T-helper 1 cell treated with Interleukin-12 subunit alpha and Interleukin-12 subunit beta and Interleukin-4 antibody, amounts not matched to agents 30 μg/mL and 1 μg/mL, for 36 hours (primary cell): ENCODE measurements at regions not wholly inside any gene's neighbourhood (a gene's known extent, or its start where the extent isn't known, plus 50 kb on each side); places are given as distances from the start of the nearest gene placed in this dataset.
"Not testable (repeated sequence)": the region's sequence is repeated elsewhere in the genome, so short reads cannot be mapped to it uniquely, and the experiment has no call there.

Experiments used
- H3K27ac Mint-ChIP-seq: one replicate; pipeline ENCODE4 v1.8.0; 2021; ENCODE audit warnings: mild to moderate bottlenecking, mixed read lengths
- H3K27me3 Mint-ChIP-seq: one replicate; pipeline ENCODE4 v1.8.0; 2021; ENCODE audit warnings: low read depth, mixed read lengths
- H3K36me3 Mint-ChIP-seq: one replicate; pipeline ENCODE4 v1.8.0; 2021; ENCODE audit warnings: low read depth, mixed read lengths
- H3K4me1 Mint-ChIP-seq: one replicate; pipeline ENCODE4 v1.8.0; 2021; ENCODE audit warnings: low read depth, mixed read lengths
- H3K4me3 Mint-ChIP-seq: one replicate; pipeline ENCODE4 v1.8.0; 2021; ENCODE audit warnings: mild to moderate bottlenecking, moderate library complexity, mixed read lengths
- H3K9me3 Mint-ChIP-seq: one replicate; pipeline ENCODE4 v1.8.0; 2021; ENCODE audit warnings: mixed read lengths

- Mint-ChIP-seq H3K27ac (no peak overlapping the region), H3K9me3 (peaks cover 12% of the 10 kb centered on the region), H3K4me3 (no peak overlapping the region), H3K4me1 (no peaks in the 10 kb centered on the region), H3K36me3 (no peaks in the 10 kb centered on the region), H3K27me3 (peaks cover 3% of the 10 kb centered on the region)
These were observed 163.3 kb downstream of the TM2D1 start for GRCh38 chr1:61561666-61562065.

GRCh38 chr1:61560385-61560784 is 164.6 kb downstream of the TM2D1 start:
- peaks cover 13% of the 10 kb centered on the region for H3K9me3 Mint-ChIP-seq
- H3K27me3 Mint-ChIP-seq: peaks cover 3% of the 10 kb centered on the region
- H3K36me3 Mint-ChIP-seq: no peaks in the 10 kb centered on the region
- no peaks in the 10 kb centered on the region for H3K4me1 Mint-ChIP-seq
- H3K27ac Mint-ChIP-seq: no peak overlapping the region
- H3K4me3 Mint-ChIP-seq: no peak overlapping the region

- Mint-ChIP-seq H3K4me1 (no peaks in the 10 kb centered on the region), H3K9me3 (peaks cover 7% of the 10 kb centered on the region), H3K4me3 (no peak overlapping the region), H3K27ac (no peak overlapping the region), H3K27me3 (peaks cover 3% of the 10 kb centered on the region), H3K36me3 (no peaks in the 10 kb centered on the region)
These were observed 168.3 kb downstream of the TM2D1 start for GRCh38 chr1:61556631-61557030.

- Mint-ChIP-seq H3K27ac (no peak overlapping the region), H3K4me1 (peaks cover 3% of the 10 kb centered on the region), H3K4me3 (no peak overlapping the region), H3K9me3 (peaks cover 7% of the 10 kb centered on the region), H3K36me3 (no peaks in the 10 kb centered on the region), H3K27me3 (peaks cover 20% of the 10 kb centered on the region)
These were observed 172.2 kb downstream of the TM2D1 start for GRCh38 chr1:61552630-61553305.

GRCh38 chr1:61547302-61547701 is 177.6 kb downstream of the TM2D1 start:
- not testable (repeated sequence) for H3K9me3 Mint-ChIP-seq, H3K27ac Mint-ChIP-seq, H3K4me3 Mint-ChIP-seq, H3K36me3 Mint-ChIP-seq
- peaks cover 33% of the 10 kb centered on the region for H3K27me3 Mint-ChIP-seq
- H3K4me1 Mint-ChIP-seq: peaks cover 20% of the 10 kb centered on the region

GRCh38 chr1:61544870-61545269 is 180.1 kb downstream of the TM2D1 start:
- H3K27me3 Mint-ChIP-seq: peaks cover 23% of the 10 kb centered on the region
- H3K27ac Mint-ChIP-seq: peak overlapping the region; percentile 31
- H3K36me3 Mint-ChIP-seq, H3K9me3 Mint-ChIP-seq: not testable (repeated sequence)
- peaks cover 17% of the 10 kb centered on the region for H3K4me1 Mint-ChIP-seq
- H3K4me3 Mint-ChIP-seq: peak overlapping the region; percentile 1

- H3K4me3 Mint-ChIP-seq, H3K27ac Mint-ChIP-seq, H3K36me3 Mint-ChIP-seq, H3K9me3 Mint-ChIP-seq: not testable (repeated sequence)
- Mint-ChIP-seq H3K27me3 (peaks cover 13% of the 10 kb centered on the region), H3K4me1 (peaks cover 17% of the 10 kb centered on the region)
These were observed 181.4 kb downstream of the TM2D1 start for GRCh38 chr1:61543498-61543897.

GRCh38 chr1:61539720-61540462 is 185.1 kb downstream of the TM2D1 start:
- peaks cover 10% of the 10 kb centered on the region for H3K27me3 Mint-ChIP-seq
- peaks cover 4% of the 10 kb centered on the region for H3K9me3 Mint-ChIP-seq
- H3K27ac Mint-ChIP-seq: no peak overlapping the region

GRCh38 chr1:61538228-61538627 is 186.7 kb downstream of the TM2D1 start:
- Mint-ChIP-seq H3K4me1 (peaks cover 14% of the 10 kb centered on the region), H3K27ac (no peak overlapping the region)

More at GRCh38 chr1:61539720-61540462, 185.1 kb downstream of the TM2D1 start:
- Mint-ChIP-seq H3K36me3 (peaks cover 4% of the 10 kb centered on the region), H3K4me1 (peaks cover 18% of the 10 kb centered on the region), H3K4me3 (no peak overlapping the region)

GRCh38 chr1:61536174-61537108 is 188.5 kb downstream of the TM2D1 start:
- no peaks in the 10 kb centered on the region for H3K36me3 Mint-ChIP-seq
- no peaks in the 10 kb centered on the region for H3K9me3 Mint-ChIP-seq
- no peak overlapping the region for H3K4me3 Mint-ChIP-seq
- peaks cover 14% of the 10 kb centered on the region for H3K4me1 Mint-ChIP-seq
- H3K27ac Mint-ChIP-seq: no peak overlapping the region
- no peaks in the 10 kb centered on the region for H3K27me3 Mint-ChIP-seq

More at GRCh38 chr1:61538228-61538627, 186.7 kb downstream of the TM2D1 start:
- H3K9me3 Mint-ChIP-seq: peaks cover 2% of the 10 kb centered on the region
- H3K4me3 Mint-ChIP-seq: no peak overlapping the region
- peaks cover 8% of the 10 kb centered on the region for H3K27me3 Mint-ChIP-seq
- peaks cover 4% of the 10 kb centered on the region for H3K36me3 Mint-ChIP-seq

GRCh38 chr1:61534847-61535246 is 190.1 kb downstream of the TM2D1 start:
- Mint-ChIP-seq H3K36me3 (peaks cover 2% of the 10 kb centered on the region), H3K4me3 (no peak overlapping the region), H3K4me1 (peaks cover 14% of the 10 kb centered on the region), H3K27ac (no peak overlapping the region), H3K27me3 (no peaks in the 10 kb centered on the region), H3K9me3 (no peaks in the 10 kb centered on the region)

GRCh38 chr1:61533546-61533945 is 191.4 kb downstream of the TM2D1 start:
- peaks cover 2% of the 10 kb centered on the region for H3K36me3 Mint-ChIP-seq
- no peaks in the 10 kb centered on the region for H3K9me3 Mint-ChIP-seq
- H3K27me3 Mint-ChIP-seq: no peaks in the 10 kb centered on the region
- no peak overlapping the region for H3K27ac Mint-ChIP-seq
- peaks cover 14% of the 10 kb centered on the region for H3K4me1 Mint-ChIP-seq
- H3K4me3 Mint-ChIP-seq: no peak overlapping the region

- H3K27me3 Mint-ChIP-seq: peaks cover 3% of the 10 kb centered on the region
- peaks cover 2% of the 10 kb centered on the region for H3K36me3 Mint-ChIP-seq
- no peak overlapping the region for H3K27ac Mint-ChIP-seq
- H3K4me1 Mint-ChIP-seq: peaks cover 12% of the 10 kb centered on the region
- H3K4me3 Mint-ChIP-seq: no peak overlapping the region
- H3K9me3 Mint-ChIP-seq: no peaks in the 10 kb centered on the region
These were observed 193.2 kb downstream of the TM2D1 start for GRCh38 chr1:61531716-61532115.

GRCh38 chr1:61523893-61524605 is 200.9 kb downstream of the TM2D1 start:
- Mint-ChIP-seq H3K4me1 (no peaks in the 10 kb centered on the region), H3K27ac (no peak overlapping the region), H3K9me3 (no peaks in the 10 kb centered on the region)

More at GRCh38 chr1:61523893-61524605, 200.9 kb downstream of the TM2D1 start:
- H3K27me3 Mint-ChIP-seq: peaks cover 39% of the 10 kb centered on the region
- no peaks in the 10 kb centered on the region for H3K36me3 Mint-ChIP-seq
- H3K4me3 Mint-ChIP-seq: no peak overlapping the region
